ENCODE measurements at regions not wholly inside any gene's neighbourhood (a gene's known extent, or its start where the extent isn't known, plus 50 kb on each side); places are given as distances from the start of the nearest gene placed in this dataset.

- TF ChIP-seq CTCF (conservative IDR thresholded peaks at IDR 0.05; ENCODE audit: low read depth, low read length), result no peak
- H3K27me3 ChIP-seq (ENCODE audit: insufficient read depth, low read depth), result no peaks in the 10 kb centered on the region
- no peaks in the 10 kb centered on the region for H3K79me2 ChIP-seq (ENCODE audit: insufficient read depth, low read depth)
- H3K9ac ChIP-seq, result no peak overlapping the region
- no peak overlapping the region for H3K4me3 ChIP-seq (IDR thresholded peaks at IDR 0.05; ENCODE audit: insufficient read depth, low read depth, low read length)
- H3K27ac ChIP-seq, result no peak overlapping the region
- H4K20me1 ChIP-seq (ENCODE audit: insufficient read depth), result no peaks in the 10 kb centered on the region
- H3K4me1 ChIP-seq (ENCODE audit: low read depth, poor library complexity, severe bottlenecking), result no peaks in the 10 kb centered on the region
- no peaks in the 10 kb centered on the region for H3K36me3 ChIP-seq (ENCODE audit: insufficient read depth)
- H2AFZ ChIP-seq (ENCODE audit: low read depth), result no peak overlapping the region
- H3K4me2 ChIP-seq, result no peak overlapping the region
These were observed 1516.5 kb upstream of the FLRT2 start for GRCh38 chr14:84013424-84013823.

GRCh38 chr14:84017495-84017894 lies 1512.4 kb upstream of the FLRT2 start:
- Histone ChIP-seq H3K27ac (no peak overlapping the region), H3K4me3 (IDR thresholded peaks at IDR 0.05; ENCODE audit: insufficient read depth, low read depth, low read length) (no peak overlapping the region), H3K36me3 (ENCODE audit: insufficient read depth) (no peaks in the 10 kb centered on the region), H2AFZ (ENCODE audit: low read depth) (no peak overlapping the region), H3K4me2 (no peak overlapping the region), H3K79me2 (ENCODE audit: insufficient read depth, low read depth) (no peaks in the 10 kb centered on the region), H3K9ac (no peak overlapping the region), H4K20me1 (ENCODE audit: insufficient read depth) (no peaks in the 10 kb centered on the region), H3K27me3 (ENCODE audit: insufficient read depth, low read depth) (no peaks in the 10 kb centered on the region), H3K4me1 (ENCODE audit: low read depth, poor library complexity, severe bottlenecking) (no peaks in the 10 kb centered on the region)
- no peak for TF ChIP-seq CTCF (conservative IDR thresholded peaks at IDR 0.05; ENCODE audit: low read depth, low read length)

- H3K4me2 ChIP-seq, result no peak overlapping the region
- H3K4me1 ChIP-seq (ENCODE audit: low read depth, poor library complexity, severe bottlenecking), result no peaks in the 10 kb centered on the region
- H3K36me3 ChIP-seq (ENCODE audit: insufficient read depth), result no peaks in the 10 kb centered on the region
- no peak overlapping the region for H3K4me3 ChIP-seq (IDR thresholded peaks at IDR 0.05; ENCODE audit: insufficient read depth, low read depth, low read length)
- no peak overlapping the region for H3K9ac ChIP-seq
- no peak overlapping the region for H2AFZ ChIP-seq (ENCODE audit: low read depth)
- no peaks in the 10 kb centered on the region for H3K79me2 ChIP-seq (ENCODE audit: insufficient read depth, low read depth)
- no peak for TF ChIP-seq CTCF (conservative IDR thresholded peaks at IDR 0.05; ENCODE audit: low read depth, low read length)
- no peaks in the 10 kb centered on the region for H4K20me1 ChIP-seq (ENCODE audit: insufficient read depth)
- H3K27ac ChIP-seq, result no peak overlapping the region
- H3K27me3 ChIP-seq (ENCODE audit: insufficient read depth, low read depth), result no peaks in the 10 kb centered on the region
These were observed 1508.5 kb upstream of the FLRT2 start for GRCh38 chr14:84021433-84021832.

- Histone ChIP-seq H3K79me2 (ENCODE audit: insufficient read depth, low read depth) (no peaks in the 10 kb centered on the region), H4K20me1 (ENCODE audit: insufficient read depth) (no peaks in the 10 kb centered on the region), H3K27ac (no peak overlapping the region), H3K9ac (no peak overlapping the region), H3K4me2 (no peak overlapping the region), H3K4me3 (IDR thresholded peaks at IDR 0.05; ENCODE audit: insufficient read depth, low read depth, low read length) (no peak overlapping the region), H3K36me3 (ENCODE audit: insufficient read depth) (no peaks in the 10 kb centered on the region), H3K4me1 (ENCODE audit: low read depth, poor library complexity, severe bottlenecking) (no peaks in the 10 kb centered on the region), H3K27me3 (ENCODE audit: insufficient read depth, low read depth) (no peaks in the 10 kb centered on the region), H2AFZ (ENCODE audit: low read depth) (no peak overlapping the region)
- no peak for TF ChIP-seq CTCF (conservative IDR thresholded peaks at IDR 0.05; ENCODE audit: low read depth, low read length)
These were observed 1505.6 kb upstream of the FLRT2 start for GRCh38 chr14:84024231-84024820.
